ENCODE measurements at regions not wholly inside any gene's neighbourhood (a gene's known extent, or its start where the extent isn't known, plus 50 kb on each side); places are given as distances from the start of the nearest gene placed in this dataset.

- DNase-seq (ENCODE audit: low spot score) (no peak), ATAC-seq (no peak)
Observed at GRCh38 chr20:22699396-22699795, 115.0 kb upstream of the FOXA2 start.

DNA sequence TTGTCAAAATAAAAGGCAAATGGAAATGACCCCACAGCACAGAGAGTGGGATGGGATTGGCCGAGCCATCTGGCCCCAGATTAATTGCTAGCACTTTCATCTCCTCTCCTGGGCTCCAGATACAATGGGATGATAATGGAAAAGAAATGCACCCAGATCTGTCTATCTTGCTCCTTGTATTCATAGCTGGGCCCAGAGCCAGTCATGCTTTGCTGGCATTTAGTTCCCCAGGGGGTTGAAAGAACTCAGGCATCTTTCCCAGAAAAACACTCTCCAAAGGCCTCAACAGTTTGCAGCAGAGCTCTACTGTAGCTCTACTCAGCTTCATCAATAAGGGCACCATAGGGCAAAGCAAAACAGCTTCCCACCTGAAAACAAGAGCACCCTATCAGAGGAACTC lies 116.0 kb upstream of the FOXA2 start:
- H3K27ac Mint-ChIP-seq: no peak overlapping the region
- ATAC-seq (no peak), DNase-seq (ENCODE audit: low spot score) (no peak)
- no peaks in the 10 kb centered on the region for H3K4me1 Mint-ChIP-seq (ENCODE audit: low read depth in 2 of 2)
- H3K36me3 Mint-ChIP-seq: no peaks in the 10 kb centered on the region
- no peak overlapping the region for H3K4me3 Mint-ChIP-seq
- H3K9me3 Mint-ChIP-seq: no peaks in the 10 kb centered on the region
- peaks cover 0 to 6% of the 10 kb centered on the region in 2 donors for H3K27me3 Mint-ChIP-seq

More at GRCh38 chr20:22699396-22699795, 115.0 kb upstream of the FOXA2 start:
- Mint-ChIP-seq H3K4me3 (no peak overlapping the region), H3K4me1 (ENCODE audit: low read depth in 2 of 2) (no peaks in the 10 kb centered on the region), H3K27me3 (peaks cover 0 to 6% of the 10 kb centered on the region in 2 donors), H3K9me3 (no peaks in the 10 kb centered on the region), H3K36me3 (no peaks in the 10 kb centered on the region), H3K27ac (no peak overlapping the region)

GRCh38 chr20:22701679-22702308 lies 117.4 kb upstream of the FOXA2 start:
- Mint-ChIP-seq H3K4me1 (ENCODE audit: low read depth in 2 of 2) (no peaks in the 10 kb centered on the region), H3K27ac (no peak overlapping the region), H3K27me3 (peaks cover 0 to 10% of the 10 kb centered on the region in 2 donors), H3K4me3 (no peak overlapping the region), H3K9me3 (no peaks in the 10 kb centered on the region), H3K36me3 (no peaks in the 10 kb centered on the region)
- no peak for DNase-seq (ENCODE audit: low spot score)
- ATAC-seq: peak in 1 of 2 donors; percentile 21

DNA sequence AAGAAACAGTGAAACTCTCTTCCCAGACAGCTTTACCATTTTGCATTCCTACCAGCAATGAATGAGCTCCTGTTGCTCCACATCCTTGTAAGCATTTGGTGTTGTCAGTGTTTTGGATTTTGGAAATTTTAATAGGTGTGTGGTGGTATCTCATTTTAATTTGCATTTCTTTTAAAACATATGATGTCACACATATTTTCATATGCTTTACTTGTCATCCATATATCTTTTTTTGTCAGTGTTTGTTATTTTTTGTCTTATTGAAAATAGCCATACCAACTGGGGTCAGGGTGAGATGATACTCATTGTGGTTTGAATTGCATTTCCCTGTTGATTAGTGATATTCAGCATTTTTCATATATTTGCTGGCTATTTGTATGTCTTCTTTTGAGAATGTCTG lies 119.5 kb upstream of the FOXA2 start:
- H3K9me3 Mint-ChIP-seq: no peaks in the 10 kb centered on the region
- no peak for DNase-seq (ENCODE audit: low spot score)
- no peaks in the 10 kb centered on the region for H3K36me3 Mint-ChIP-seq
- H3K27me3 Mint-ChIP-seq: peaks cover 0 to 14% of the 10 kb centered on the region in 2 donors
- no peak overlapping the region for H3K4me3 Mint-ChIP-seq
- no peak for ATAC-seq
- no peak overlapping the region for H3K27ac Mint-ChIP-seq
- no peaks in the 10 kb centered on the region for H3K4me1 Mint-ChIP-seq (ENCODE audit: low read depth in 2 of 2)

DNA sequence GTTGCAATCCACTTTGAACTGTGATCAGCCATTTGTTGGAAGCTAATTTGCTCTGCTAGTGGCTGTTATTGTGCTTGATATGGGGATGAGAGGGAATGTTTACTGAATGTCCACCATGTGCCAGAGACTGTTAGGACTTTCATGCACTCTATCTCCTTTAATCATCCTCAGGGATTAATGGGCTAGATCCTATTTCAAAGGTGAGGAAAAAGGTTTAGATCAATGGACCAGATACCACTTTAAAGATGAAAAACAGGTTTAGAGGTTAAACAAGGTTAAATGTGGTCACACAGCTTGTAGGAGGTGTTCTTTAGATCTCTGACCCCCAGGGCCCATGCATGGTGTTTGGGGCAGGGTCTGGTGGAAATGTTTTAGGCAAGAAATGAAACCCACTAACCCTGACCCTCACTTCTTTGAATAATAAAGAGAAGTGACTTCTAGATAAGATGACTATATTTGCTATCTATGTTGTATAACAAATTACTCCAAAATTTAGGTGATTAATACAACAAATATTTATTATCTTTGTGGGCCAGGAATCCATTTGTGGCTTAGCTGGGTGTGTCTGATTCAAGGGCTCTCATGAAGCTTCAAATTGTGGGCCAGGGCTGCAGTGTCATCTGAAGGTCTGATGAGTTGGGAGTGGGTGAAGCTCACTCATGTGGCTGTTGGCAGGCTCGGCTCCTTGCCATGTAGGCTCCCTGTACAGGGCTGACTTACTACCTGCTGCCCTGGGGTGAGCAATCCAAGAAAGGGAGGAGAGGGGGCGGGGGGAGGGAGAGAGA lies 127.8 kb upstream of the FOXA2 start:
- Mint-ChIP-seq H3K27ac (no peak overlapping the region), H3K9me3 (no peaks in the 10 kb centered on the region), H3K4me1 (ENCODE audit: low read depth in 2 of 2) (no peaks in the 10 kb centered on the region), H3K36me3 (no peaks in the 10 kb centered on the region), H3K4me3 (no peak overlapping the region), H3K27me3 (peaks cover 0 to 15% of the 10 kb centered on the region in 2 donors)
- ATAC-seq: no peak
- DNase-seq (ENCODE audit: low spot score): no peak

- Mint-ChIP-seq H3K27ac (no peak overlapping the region), H3K36me3 (no peaks in the 10 kb centered on the region), H3K27me3 (peaks cover 0 to 3% of the 10 kb centered on the region in 2 donors), H3K4me3 (no peak overlapping the region), H3K9me3 (no peaks in the 10 kb centered on the region), H3K4me1 (ENCODE audit: low read depth in 2 of 2) (no peaks in the 10 kb centered on the region)
- DNase-seq (ENCODE audit: low spot score): no peak
- ATAC-seq: no peak
Observed at GRCh38 chr20:22716821-22717351, 132.5 kb upstream of the FOXA2 start.

- Mint-ChIP-seq H3K4me1 (ENCODE audit: low read depth in 2 of 2) (no peaks in the 10 kb centered on the region), H3K27ac (no peak overlapping the region), H3K36me3 (no peaks in the 10 kb centered on the region), H3K27me3 (peaks cover 0 to 3% of the 10 kb centered on the region in 2 donors), H3K4me3 (no peak overlapping the region), H3K9me3 (no peaks in the 10 kb centered on the region)
- ATAC-seq (no peak), DNase-seq (ENCODE audit: low spot score) (no peak)
Observed at GRCh38 chr20:22717466-22717865, 133.1 kb upstream of the FOXA2 start.

DNA sequence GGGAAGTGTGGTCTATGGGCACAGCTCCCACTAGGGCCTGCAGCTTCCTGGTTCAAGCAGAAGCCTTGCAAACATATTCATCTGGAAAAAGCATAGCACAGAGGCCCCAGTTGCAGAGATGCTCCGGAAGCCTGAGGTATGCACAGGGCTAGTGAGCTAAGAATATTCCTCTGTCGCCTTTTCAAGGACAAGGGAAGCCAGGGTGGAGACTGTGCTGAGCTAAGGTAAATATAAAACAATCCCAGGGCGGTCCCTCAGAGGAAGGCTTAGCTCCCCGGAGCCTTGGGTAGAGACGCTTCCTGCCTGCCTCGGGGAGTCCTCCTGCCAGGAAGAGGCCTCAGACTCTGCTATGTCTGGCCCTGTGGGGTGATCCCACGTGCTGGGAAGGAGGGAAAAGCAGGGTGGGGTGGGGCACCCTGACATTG lies 134.8 kb upstream of the FOXA2 start:
- H3K27me3 Mint-ChIP-seq: peaks cover 0 to 4% of the 10 kb centered on the region in 2 donors
- ATAC-seq (peak in 1 of 2 donors; percentile 24), DNase-seq (ENCODE audit: low spot score) (no peak)
- H3K36me3 Mint-ChIP-seq: no peaks in the 10 kb centered on the region
- H3K4me3 Mint-ChIP-seq: no peak overlapping the region
- no peak overlapping the region for H3K27ac Mint-ChIP-seq
- H3K9me3 Mint-ChIP-seq: no peaks in the 10 kb centered on the region
- no peaks in the 10 kb centered on the region for H3K4me1 Mint-ChIP-seq (ENCODE audit: low read depth in 2 of 2)

DNA sequence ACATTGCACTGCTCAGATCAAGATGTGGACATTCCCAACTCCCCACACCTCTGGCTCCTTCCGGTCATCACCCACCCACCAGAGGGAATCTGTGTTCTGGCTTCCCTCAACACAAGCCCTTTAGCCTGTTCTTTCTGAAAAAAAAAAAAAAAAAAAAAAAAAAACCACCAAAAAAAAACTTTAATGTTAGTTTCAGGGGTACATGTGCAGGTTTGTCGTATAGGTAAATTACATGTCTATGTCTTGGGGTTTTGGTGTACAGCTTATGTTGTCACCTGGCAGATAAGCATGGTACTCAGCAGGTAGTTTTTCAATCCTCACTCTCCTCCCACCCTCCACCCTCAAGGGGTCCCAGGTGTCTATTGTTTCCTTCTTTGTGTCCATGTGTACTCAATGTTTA lies 135.8 kb upstream of the FOXA2 start:
- H3K36me3 Mint-ChIP-seq: no peaks in the 10 kb centered on the region

GRCh38 chr20:22722811-22723210 lies 138.4 kb upstream of the FOXA2 start:
- Mint-ChIP-seq H3K4me3 (no peak overlapping the region), H3K27me3 (peaks cover 0 to 4% of the 10 kb centered on the region in 2 donors), H3K36me3 (no peaks in the 10 kb centered on the region), H3K9me3 (no peaks in the 10 kb centered on the region), H3K4me1 (ENCODE audit: low read depth in 2 of 2) (no peaks in the 10 kb centered on the region), H3K27ac (no peak overlapping the region)
- DNase-seq (ENCODE audit: low spot score) (no peak), ATAC-seq (peak; percentile 27 to 59)

More for the DNA sequence above, 135.8 kb upstream of the FOXA2 start:
- Mint-ChIP-seq H3K27ac (no peak overlapping the region), H3K4me1 (ENCODE audit: low read depth in 2 of 2) (no peaks in the 10 kb centered on the region), H3K4me3 (no peak overlapping the region), H3K27me3 (peaks cover 0 to 4% of the 10 kb centered on the region in 2 donors), H3K9me3 (no peaks in the 10 kb centered on the region)
- ATAC-seq (no peak), DNase-seq (ENCODE audit: low spot score) (no peak)

GRCh38 chr20:22723659-22724058 lies 139.3 kb upstream of the FOXA2 start:
- Mint-ChIP-seq H3K4me1 (ENCODE audit: low read depth in 2 of 2) (no peaks in the 10 kb centered on the region), H3K27ac (no peak overlapping the region), H3K36me3 (no peaks in the 10 kb centered on the region), H3K4me3 (no peak overlapping the region), H3K9me3 (no peaks in the 10 kb centered on the region), H3K27me3 (peaks cover 0 to 4% of the 10 kb centered on the region in 2 donors)
- no peak for DNase-seq (ENCODE audit: low spot score)
- no peak for ATAC-seq

- H3K27me3 Mint-ChIP-seq: peaks cover 9% of the 10 kb centered on the region in 2 donors
- no peak for ATAC-seq
Observed at GRCh38 chr20:22728146-22728745, 143.9 kb upstream of the FOXA2 start.

DNA sequence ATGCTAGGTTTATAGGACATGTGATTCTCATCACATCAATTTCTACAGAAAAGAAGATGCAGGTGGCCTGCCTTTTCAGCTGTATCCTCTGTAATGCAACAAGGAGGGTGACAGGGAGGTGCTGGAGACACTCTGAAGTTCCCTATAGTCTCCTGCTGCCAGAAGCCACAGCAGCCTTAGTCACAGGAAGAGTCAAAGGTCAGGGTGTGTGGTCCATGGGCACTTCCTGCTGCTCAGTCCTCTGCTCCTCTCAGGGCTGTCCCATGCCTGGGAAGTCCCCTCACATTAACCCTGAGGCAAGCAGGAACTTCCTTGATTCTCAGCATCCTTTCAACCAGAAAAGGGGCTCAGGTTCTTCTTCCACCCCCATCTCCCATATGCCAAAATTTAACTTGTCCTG lies 144.8 kb upstream of the FOXA2 start:
- H3K4me1 Mint-ChIP-seq (ENCODE audit: low read depth in 2 of 2): no peaks in the 10 kb centered on the region
- DNase-seq (ENCODE audit: low spot score) (no peak), ATAC-seq (peak in 1 of 2 donors; percentile 25)
- H3K4me3 Mint-ChIP-seq: no peak overlapping the region
- no peaks in the 10 kb centered on the region for H3K9me3 Mint-ChIP-seq
- H3K27ac Mint-ChIP-seq: no peak overlapping the region
- peaks cover 9% of the 10 kb centered on the region in 2 donors for H3K27me3 Mint-ChIP-seq
- H3K36me3 Mint-ChIP-seq: no peaks in the 10 kb centered on the region

More at GRCh38 chr20:22728146-22728745, 143.9 kb upstream of the FOXA2 start:
- no peaks in the 10 kb centered on the region for H3K9me3 Mint-ChIP-seq
- no peak for DNase-seq (ENCODE audit: low spot score)
- no peaks in the 10 kb centered on the region for H3K36me3 Mint-ChIP-seq
- H3K27ac Mint-ChIP-seq: no peak overlapping the region
- H3K4me3 Mint-ChIP-seq: no peak overlapping the region
- no peaks in the 10 kb centered on the region for H3K4me1 Mint-ChIP-seq (ENCODE audit: low read depth in 2 of 2)

All from natural killer cell treated with Interleukin-12 subunit alpha and Interleukin-12 subunit beta and Interleukin-15 and Interleukin-18, amount 100 ng/mL, for 72 hours (primary cell).